IMR-90 (cell line): ENCODE measurements at regions not wholly inside any gene's neighbourhood (a gene's known extent, or its start where the extent isn't known, plus 50 kb on each side); places are given as distances from the start of the nearest gene placed in this dataset.

ENCODE experiments used
- ATAC-seq: fragments of 200-7000 bp; cut with Tn5 transposase; 2 replicates; pipeline ENCODE4 v1.9.1; 2020; ENCODE audit warnings: low read depth, mild to moderate bottlenecking, moderate library complexity
- BruUV-seq: library from RNA; stranded (reverse); fragments of 400-500 nt; replicated peaks from 2 replicates; lab custom pipeline; 2021; lab: Mats Ljungman, UMichigan
- CTCF ChIA-PET: fragments of 300-600 bp; formaldehyde crosslinking; extraction: SDS; loops from one replicate; lab custom pipeline; 2021; ENCODE audit warnings: antibody characterized with exemption; lab: Yijun Ruan, JAX
- POLR2A ChIA-PET: fragments of 300-600 bp; sonication (Branson Sonifier 250); formaldehyde crosslinking; loops from one replicate; lab custom pipeline; 2022; ENCODE audit warnings: antibody characterized with exemption; ENCODE audit not compliant: unreplicated experiment; lab: Charles Lee
- DNase-seq: peaks from one replicate; pipeline ENCODE4 v3.0.0; 2013
- H2AFZ ChIP-seq: replicated peaks from 2 replicates; pipeline ENCODE3; 2013; ENCODE audit warnings: low read length, mild to moderate bottlenecking; ENCODE audit not compliant: poor library complexity
- H2AK5ac ChIP-seq: 2 replicates; pipeline ENCODE4 v1.6.1; 2013; ENCODE audit warnings: low read depth, low read length, inconsistent platforms
- H2AK9ac ChIP-seq: replicated peaks from 2 replicates; pipeline ENCODE3; 2013; ENCODE audit warnings: mild to moderate bottlenecking, low read depth, low read length, moderate library complexity; ENCODE audit not compliant: poor library complexity
- H2BK120ac ChIP-seq: 2 replicates; pipeline ENCODE4 v1.6.1; 2013; ENCODE audit warnings: low read depth, low read length, inconsistent platforms
- H2BK15ac ChIP-seq: 3 replicates; pipeline ENCODE4 v1.6.1; 2013; ENCODE audit warnings: low read depth, low read length, inconsistent platforms
- H2BK20ac ChIP-seq: 2 replicates; pipeline ENCODE4 v1.6.1; 2013; ENCODE audit warnings: low read depth, mild to moderate bottlenecking, inconsistent platforms, low read length, moderate library complexity
- H2BK5ac ChIP-seq: 2 replicates; pipeline ENCODE4 v1.6.1; 2013; ENCODE audit warnings: mild to moderate bottlenecking, low read depth, low read length, inconsistent platforms; ENCODE audit not compliant: poor library complexity, severe bottlenecking
- H3K14ac ChIP-seq: replicated peaks from 2 replicates; pipeline ENCODE4 v1.6.1; 2013; ENCODE audit warnings: low read depth, low read length, inconsistent platforms
- H3K18ac ChIP-seq: 2 replicates; pipeline ENCODE4 v1.6.1; 2013; ENCODE audit warnings: low read depth, low read length, control low read depth
- H3K23ac ChIP-seq: 2 replicates; pipeline ENCODE4 v1.6.1; 2013; ENCODE audit warnings: low read depth, low read length, inconsistent platforms
- H3K27ac ChIP-seq: 2 replicates; pipeline ENCODE4 v1.5.1; 2013; ENCODE audit warnings: mild to moderate bottlenecking, control low read depth, low read length; ENCODE audit not compliant: insufficient read depth
- H3K27me3 ChIP-seq: 2 replicates; pipeline ENCODE4 v1.6.1; 2013; ENCODE audit warnings: low read length; ENCODE audit not compliant: control insufficient read depth, insufficient read depth
- H3K36me3 ChIP-seq: 2 replicates; pipeline ENCODE4 v1.6.1; 2013; ENCODE audit warnings: low read length, mixed read lengths; ENCODE audit not compliant: control insufficient read depth, insufficient read depth
- H3K4ac ChIP-seq: 2 replicates; pipeline ENCODE4 v1.6.1; 2013; ENCODE audit warnings: low read depth, low read length, inconsistent platforms
- H3K4me1 ChIP-seq: 2 replicates; pipeline ENCODE4 v1.6.1; 2013; ENCODE audit warnings: low read length, mixed read lengths; ENCODE audit not compliant: control insufficient read depth, insufficient read depth
- H3K4me2 ChIP-seq: 2 replicates; pipeline ENCODE4 v1.6.1; 2013; ENCODE audit warnings: low read depth, mild to moderate bottlenecking, control low read depth, low read length, moderate library complexity
- H3K4me3 ChIP-seq: 2 replicates; pipeline ENCODE4 v1.5.1; 2013; ENCODE audit warnings: low read depth, mild to moderate bottlenecking, control low read depth, low read length, moderate library complexity; ENCODE audit not compliant: insufficient read depth
- H3K56ac ChIP-seq: 2 replicates; pipeline ENCODE4 v1.6.1; 2013; ENCODE audit warnings: low read length, inconsistent platforms; ENCODE audit not compliant: insufficient read depth; ENCODE audit errors: extremely low read depth
- H3K79me1 ChIP-seq, 2 experiments: 2 replicates each; pipeline ENCODE4 v1.6.1; 2013; ENCODE audit warnings: low read length in 2 of 2, inconsistent platforms in 1 of 2, low read depth in 1 of 2
- H3K9ac ChIP-seq: 2 replicates; pipeline ENCODE4 v1.6.1; 2013; ENCODE audit warnings: low read depth, low read length, control low read depth
- H3K9me1 ChIP-seq: 2 replicates; pipeline ENCODE4 v1.6.1; 2013; ENCODE audit warnings: low read length, inconsistent platforms; ENCODE audit not compliant: insufficient read depth
- H3K9me3 ChIP-seq: 2 replicates; pipeline ENCODE4 v1.6.1; 2013; ENCODE audit warnings: low read length; ENCODE audit not compliant: control insufficient read depth, insufficient read depth
- H4K20me1 ChIP-seq: 2 replicates; pipeline ENCODE4 v1.6.1; 2013; ENCODE audit warnings: low read length, inconsistent platforms; ENCODE audit not compliant: insufficient read depth
- H4K5ac ChIP-seq: 2 replicates; pipeline ENCODE4 v1.6.1; 2013; ENCODE audit warnings: mild to moderate bottlenecking, low read depth, low read length, control low read depth
- H4K8ac ChIP-seq, 2 experiments: 2 replicates each; pipeline ENCODE4 v1.6.1; 2013; ENCODE audit warnings: low read depth in 2 of 2, low read length in 2 of 2, control low read depth in 1 of 2, inconsistent platforms in 1 of 2
- H4K91ac ChIP-seq: 2 replicates; pipeline ENCODE4 v1.6.1; 2013; ENCODE audit warnings: low read depth, low read length, inconsistent platforms; ENCODE audit not compliant: insufficient read depth
- MXI1 ChIP-seq: IDR thresholded peaks from 2 replicates; pipeline ENCODE4 v1.6.1; 2012; ENCODE audit warnings: low read depth, mild to moderate bottlenecking, low read length, moderate library complexity, borderline replicate concordance
- WGBS, 2 experiments: methylation state at CpG; one replicate each; pipeline versions ENCODE4 v1.1.5 to v1.1.7; 2013; ENCODE audit warnings: missing lambda C conversion rate in 2 of 2; ENCODE audit not compliant: insufficient read length in 1 of 2; ENCODE audit errors: extremely low coverage in 2 of 2; 5-methylcytosine and 5-hydroxymethylcytosine counted together
- dilution Hi-C: fragments of 300-500 bp; cut with HindIII; formaldehyde crosslinking; loops from one replicate; pipeline ENCODE4 v1.14.3; 2018; ENCODE audit warnings: low sequenced_read_pairs; ENCODE audit not compliant: unreplicated experiment
- in situ Hi-C: fragments of 300-500 bp; cut with MboI; formaldehyde crosslinking; loops from 3 replicates; pipeline ENCODE4 v1.14.3; 2019; ENCODE audit warnings: low sequenced_read_pairs, inconsistent platforms, mixed read lengths
- intact Hi-C: fragments of 100-400 bp; cut with micrococcal nuclease; formaldehyde crosslinking; loops from 2 replicates; pipeline ENCODE4 v1.10.0; 2022
- TF ChIP-seq, protein P1 (sequence below): fragments of 150-350 bp; IDR thresholded peaks from 2 replicates; pipeline ENCODE4 v1.6.1; 2016; ENCODE audit warnings: low read depth, mild to moderate bottlenecking, low read length, moderate library complexity, borderline replicate concordance

GRCh38 chr10:62654966-62655336 is 149.6 kb upstream of the ADO start:
- no peak for ATAC-seq
- Histone ChIP-seq H3K18ac (no peak overlapping the region), H4K5ac (no peak overlapping the region), H3K4me1 (no peaks in the 10 kb centered on the region), H2BK20ac (no peak overlapping the region), H3K27me3 (peaks cover 4% of the 10 kb centered on the region), H2BK5ac (no peak overlapping the region), H3K27ac (no peak overlapping the region), H2AK5ac (no peak overlapping the region), H3K14ac (no peak overlapping the region), H3K79me1 (no peaks in the 10 kb centered on the region), H4K20me1 (no peaks in the 10 kb centered on the region), H3K4ac (no peak overlapping the region), H3K4me3 (no peak overlapping the region), H2AFZ (no peak overlapping the region), H3K23ac (no peak overlapping the region), H3K9me3 (no peaks in the 10 kb centered on the region), H3K56ac (no peak overlapping the region), H3K36me3 (no peaks in the 10 kb centered on the region), H3K9ac (no peak overlapping the region), H4K91ac (no peak overlapping the region), H2BK120ac (no peak overlapping the region), H2BK15ac (no peak overlapping the region), H2AK9ac (no peak overlapping the region), H3K4me2 (no peak overlapping the region), H4K8ac (no peak overlapping the region), H3K9me1 (no peaks in the 10 kb centered on the region)
- BruUV-seq = no TSS peak
- in situ Hi-C loops (no loop called here), intact Hi-C loops (no loop called here), dilution Hi-C loops (no loop called here)
- WGBS, 2 experiments = 100% methylated on average over 1 of the region's 1 CpG; no CpG with 5 or more reads in 1 of the 2 experiments
- TF ChIP-seq MXI1 = no peak
- TF ChIP-seq, protein P1, sequence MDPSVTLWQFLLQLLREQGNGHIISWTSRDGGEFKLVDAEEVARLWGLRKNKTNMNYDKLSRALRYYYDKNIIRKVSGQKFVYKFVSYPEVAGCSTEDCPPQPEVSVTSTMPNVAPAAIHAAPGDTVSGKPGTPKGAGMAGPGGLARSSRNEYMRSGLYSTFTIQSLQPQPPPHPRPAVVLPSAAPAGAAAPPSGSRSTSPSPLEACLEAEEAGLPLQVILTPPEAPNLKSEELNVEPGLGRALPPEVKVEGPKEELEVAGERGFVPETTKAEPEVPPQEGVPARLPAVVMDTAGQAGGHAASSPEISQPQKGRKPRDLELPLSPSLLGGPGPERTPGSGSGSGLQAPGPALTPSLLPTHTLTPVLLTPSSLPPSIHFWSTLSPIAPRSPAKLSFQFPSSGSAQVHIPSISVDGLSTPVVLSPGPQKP = no peak
- no peak for DNase-seq
- CTCF ChIA-PET = interaction anchor here (0.6 to 0.7 kb wide), 2 partner anchors 13 to 25 kb away, joined by 3 read pairs; no protein-coding TSS in a partner anchor
- POLR2A ChIA-PET = no interaction called here
